ENCODE measurements at regions not wholly inside any gene's neighbourhood (a gene's known extent, or its start where the extent isn't known, plus 50 kb on each side); places are given as distances from the start of the nearest gene placed in this dataset.

GRCh38 chr2:158004126-158004764 lies 97.4 kb upstream of the UPP2 start:
- no peak for TF ChIP-seq CTCF (IDR thresholded peaks at IDR 0.05)
- TF ChIP-seq ZFX (IDR thresholded peaks at IDR 0.05; ENCODE audit: borderline replicate concordance), result no peak
